ENCODE measurements at regions not wholly inside any gene's neighbourhood (a gene's known extent, or its start where the extent isn't known, plus 50 kb on each side); places are given as distances from the start of the nearest gene placed in this dataset.

GRCh38 chr1:118485757-118486156 lies 300.7 kb upstream of the SPAG17 start:
- Histone ChIP-seq H3K36me3 (no peaks in the 10 kb centered on the region), H3K4me1 (ENCODE audit: insufficient read depth) (no peaks in the 10 kb centered on the region), H3K9me3 (no peaks in the 10 kb centered on the region), H3K27ac (no peak overlapping the region), H3K4me3 (no peak overlapping the region), H3K27me3 (no peaks in the 10 kb centered on the region)
- DNase-seq = no peak
- WGBS, 3 donors = 56 to 64% (median 62%) methylated on average over 1 of the region's 1 CpG
- intact Hi-C loops (cut with DNase I) = no loop called here
- TF ChIP-seq EP300 (IDR thresholded peaks at IDR 0.05) (no peak), POLR2A (IDR thresholded peaks at IDR 0.05) (no peak)
- TF ChIP-seq, protein P1, sequence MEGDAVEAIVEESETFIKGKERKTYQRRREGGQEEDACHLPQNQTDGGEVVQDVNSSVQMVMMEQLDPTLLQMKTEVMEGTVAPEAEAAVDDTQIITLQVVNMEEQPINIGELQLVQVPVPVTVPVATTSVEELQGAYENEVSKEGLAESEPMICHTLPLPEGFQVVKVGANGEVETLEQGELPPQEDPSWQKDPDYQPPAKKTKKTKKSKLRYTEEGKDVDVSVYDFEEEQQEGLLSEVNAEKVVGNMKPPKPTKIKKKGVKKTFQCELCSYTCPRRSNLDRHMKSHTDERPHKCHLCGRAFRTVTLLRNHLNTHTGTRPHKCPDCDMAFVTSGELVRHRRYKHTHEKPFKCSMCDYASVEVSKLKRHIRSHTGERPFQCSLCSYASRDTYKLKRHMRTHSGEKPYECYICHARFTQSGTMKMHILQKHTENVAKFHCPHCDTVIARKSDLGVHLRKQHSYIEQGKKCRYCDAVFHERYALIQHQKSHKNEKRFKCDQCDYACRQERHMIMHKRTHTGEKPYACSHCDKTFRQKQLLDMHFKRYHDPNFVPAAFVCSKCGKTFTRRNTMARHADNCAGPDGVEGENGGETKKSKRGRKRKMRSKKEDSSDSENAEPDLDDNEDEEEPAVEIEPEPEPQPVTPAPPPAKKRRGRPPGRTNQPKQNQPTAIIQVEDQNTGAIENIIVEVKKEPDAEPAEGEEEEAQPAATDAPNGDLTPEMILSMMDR (IDR thresholded peaks at IDR 0.05) = no peak

DNA sequence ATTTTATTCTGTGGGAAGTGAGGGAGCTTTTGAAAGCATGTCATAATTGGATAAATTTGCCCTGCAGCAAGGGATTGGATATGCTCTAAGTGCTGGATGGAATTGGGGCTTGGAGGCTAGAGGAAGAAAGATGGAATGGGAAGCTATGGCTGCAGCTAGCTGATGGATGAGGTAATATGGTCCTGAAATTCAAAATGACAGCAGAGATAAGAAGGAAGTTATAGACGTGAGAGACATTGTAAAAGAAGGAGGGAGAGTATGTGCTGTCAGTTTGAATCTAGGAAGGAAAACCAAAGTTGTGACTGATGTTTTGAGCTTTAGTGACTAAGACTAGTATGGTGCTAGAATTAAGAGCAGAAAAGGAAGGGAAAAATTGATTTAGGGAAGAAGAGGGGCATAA lies 299.9 kb upstream of the SPAG17 start:
- Histone ChIP-seq H3K27ac (no peak overlapping the region), H3K4me1 (ENCODE audit: insufficient read depth) (no peaks in the 10 kb centered on the region), H3K4me3 (no peak overlapping the region), H3K9me3 (no peaks in the 10 kb centered on the region), H3K27me3 (no peaks in the 10 kb centered on the region), H3K36me3 (no peaks in the 10 kb centered on the region)
- intact Hi-C loops (cut with DNase I) = no loop called here
- WGBS, 3 donors = 21 to 26% (median 22%) methylated on average over 1 of the region's 1 CpG
- TF ChIP-seq, protein P1 (IDR thresholded peaks at IDR 0.05) = no peak
- TF ChIP-seq POLR2A (IDR thresholded peaks at IDR 0.05) (no peak), EP300 (IDR thresholded peaks at IDR 0.05) (no peak)
- DNase-seq = no peak

DNA sequence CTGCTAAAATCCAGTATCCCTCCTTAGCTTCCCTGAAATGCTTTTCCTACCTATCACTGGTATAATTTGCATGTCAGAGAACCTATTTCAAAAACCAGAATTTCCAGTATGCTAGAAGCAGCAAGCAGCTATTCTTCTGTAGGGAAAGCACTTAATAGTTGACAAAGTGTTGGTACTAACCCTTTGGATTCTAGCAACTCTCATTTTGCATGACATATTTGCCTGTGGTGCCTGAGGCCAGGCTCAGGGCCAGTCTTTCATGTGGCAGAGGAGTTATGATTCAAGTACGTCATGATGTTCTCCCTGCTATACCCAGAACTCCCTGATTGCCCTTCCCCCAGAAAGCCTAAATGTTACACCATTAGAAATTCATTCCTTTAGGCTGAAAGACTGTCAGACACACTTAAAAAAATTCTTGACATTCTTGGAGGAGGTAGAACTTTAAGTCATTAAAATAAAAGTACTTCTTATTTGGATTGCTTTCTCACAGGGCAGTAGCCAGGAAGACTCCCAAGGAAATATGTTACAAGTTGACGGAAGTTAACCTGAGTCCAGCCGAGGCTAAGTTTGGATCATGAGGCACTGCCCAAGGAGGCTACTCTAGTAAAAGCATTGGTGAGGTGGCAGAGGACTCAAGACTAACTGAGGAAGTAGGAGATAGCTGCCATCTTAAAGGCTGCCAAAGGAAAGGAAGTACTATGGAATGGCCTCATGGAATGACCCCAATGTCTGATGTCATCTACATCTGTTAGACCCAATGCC lies 298.4 kb upstream of the SPAG17 start:
- 74 to 81% (median 75%) methylated on average over 3 of the region's 3 CpGs for WGBS, 3 donors
- Histone ChIP-seq H3K9me3 (no peaks in the 10 kb centered on the region), H3K36me3 (no peaks in the 10 kb centered on the region), H3K4me1 (ENCODE audit: insufficient read depth) (no peaks in the 10 kb centered on the region), H3K27ac (no peak overlapping the region), H3K27me3 (no peaks in the 10 kb centered on the region), H3K4me3 (no peak overlapping the region)
- TF ChIP-seq POLR2A (IDR thresholded peaks at IDR 0.05) = no peak
- no peak for TF ChIP-seq EP300 (IDR thresholded peaks at IDR 0.05)
- TF ChIP-seq, protein P1 (IDR thresholded peaks at IDR 0.05) = no peak
- intact Hi-C loops (cut with DNase I) = no loop called here
- no peak for DNase-seq

GRCh38 chr1:118481126-118481525 lies 296.1 kb upstream of the SPAG17 start:
- WGBS, 3 donors = 4 to 11% (median 11%) methylated on average over 2 of the region's 2 CpGs
- TF ChIP-seq EP300 (IDR thresholded peaks at IDR 0.05) (no peak), POLR2A (IDR thresholded peaks at IDR 0.05) (no peak)
- TF ChIP-seq, protein P1 (IDR thresholded peaks at IDR 0.05) = no peak
- Histone ChIP-seq H3K27me3 (no peaks in the 10 kb centered on the region), H3K4me3 (no peak overlapping the region), H3K36me3 (no peaks in the 10 kb centered on the region), H3K27ac (no peak overlapping the region), H3K4me1 (ENCODE audit: insufficient read depth) (no peaks in the 10 kb centered on the region), H3K9me3 (no peaks in the 10 kb centered on the region)
- intact Hi-C loops (cut with DNase I) = no loop called here
- DNase-seq = no peak

Data from ovary (tissue), 7 donors.